Erythroblast (primary cell): ENCODE measurements at regions not wholly inside any gene's neighbourhood (a gene's known extent, or its start where the extent isn't known, plus 50 kb on each side); places are given as distances from the start of the nearest gene placed in this dataset.

Source experiments
- GATA1 ChIP-seq: IDR thresholded peaks from 2 replicates; pipeline ENCODE4 v1.6.1; 2011; ENCODE audit warnings: low read depth, mild to moderate bottlenecking, control low read depth, low read length, moderate library complexity
- POLR2A ChIP-seq: IDR thresholded peaks from 2 replicates; pipeline ENCODE4 v1.6.1; 2011; ENCODE audit warnings: mild to moderate bottlenecking, low read length

GRCh38 chr6:154909821-154910220 is 85.3 kb upstream of the TIAM2 start:
- TF ChIP-seq POLR2A = no peak
- no peak for TF ChIP-seq GATA1
